GM10248 (cell line): ENCODE measurements at regions not wholly inside any gene's neighbourhood (a gene's known extent, or its start where the extent isn't known, plus 50 kb on each side); places are given as distances from the start of the nearest gene placed in this dataset.

ENCODE experiments used
- CTCF ChIA-PET: fragments of 300-600 bp; sonication (Branson Sonifier 250); formaldehyde crosslinking; extraction: SDS; loops from one replicate; lab custom pipeline; 2021; ENCODE audit warnings: antibody characterized with exemption; lab: Yijun Ruan, JAX
- POLR2A ChIA-PET: fragments of 350-650 bp; sonication (Branson Sonifier 250); formaldehyde crosslinking; extraction: SDS; loops from one replicate; lab custom pipeline; 2020; ENCODE audit warnings: antibody characterized with exemption; lab: Yijun Ruan, JAX
- DNase-seq: peaks from one replicate; pipeline ENCODE4 v3.0.0; 2012; ENCODE audit errors: extremely low spot score
- CTCF ChIP-seq: IDR thresholded peaks from 2 replicates; pipeline ENCODE4 v1.5.1; 2012; ENCODE audit warnings: mild to moderate bottlenecking, low read depth; ENCODE audit errors: extremely low read depth, missing control alignments, control extremely low read depth

DNA sequence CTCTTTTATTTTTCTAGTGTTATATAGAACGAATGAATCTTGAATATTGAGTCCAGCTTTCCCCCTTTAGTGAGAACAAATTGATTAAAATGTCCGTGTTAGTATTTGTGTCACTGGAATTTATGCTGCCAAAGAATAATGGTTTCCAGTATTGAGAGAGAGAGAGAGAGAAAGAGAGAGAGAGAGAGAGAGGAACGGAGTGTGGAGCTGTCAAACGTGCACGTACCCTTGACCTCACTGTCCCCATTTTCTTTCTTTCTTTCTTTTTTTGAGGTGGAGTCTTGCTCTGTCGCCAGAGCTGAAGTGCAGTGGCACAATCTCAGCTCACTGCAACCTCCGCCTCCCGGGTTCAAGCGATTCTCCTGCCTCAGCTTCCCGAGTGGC is 70.9 kb upstream of the GREM2 start:
- ChIA-PET POLR2A (no interaction called here), CTCF (interaction anchor here (0.7 kb wide), 1 partner anchor 9 kb away, joined by 3 read pairs; no protein-coding TSS in a partner anchor)
- TF ChIP-seq CTCF: no peak
- no peak for DNase-seq

GRCh38 chr1:240682166-240682858 is 70.4 kb upstream of the GREM2 start:
- TF ChIP-seq CTCF: no peak
- no peak for DNase-seq
- ChIA-PET CTCF (no interaction called here), POLR2A (no interaction called here)

- ChIA-PET POLR2A (no interaction called here), CTCF (interaction anchor here (1.1 kb wide), 1 partner anchor 27 kb away, joined by 3 read pairs; no protein-coding TSS in a partner anchor)
- DNase-seq: no peak
- TF ChIP-seq CTCF: no peak
Measured at GRCh38 chr1:240672132-240672811, 60.3 kb upstream of the GREM2 start.

DNA sequence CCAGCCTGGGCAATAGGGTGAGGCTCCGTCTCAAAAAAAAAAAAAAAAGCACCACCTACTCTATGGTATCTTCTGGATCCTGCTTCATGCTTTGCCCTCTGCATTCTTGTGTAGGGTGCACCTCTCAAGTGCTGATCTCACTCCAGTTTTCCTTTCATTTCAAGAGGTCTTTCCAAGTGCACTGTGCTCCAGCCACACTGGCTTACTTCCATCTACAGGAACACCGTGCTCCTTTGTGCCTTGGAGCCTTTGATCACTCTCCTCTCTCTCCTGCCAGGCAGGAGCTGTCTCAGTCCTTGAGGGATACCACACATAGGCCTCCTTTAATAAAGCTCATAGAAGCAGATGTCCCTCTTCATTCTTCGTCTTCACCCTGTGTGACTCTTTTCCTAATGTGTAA is 55.4 kb upstream of the GREM2 start:
- ChIA-PET POLR2A (no interaction called here), CTCF (no interaction called here)
- no peak for TF ChIP-seq CTCF
- DNase-seq: no peak

DNA sequence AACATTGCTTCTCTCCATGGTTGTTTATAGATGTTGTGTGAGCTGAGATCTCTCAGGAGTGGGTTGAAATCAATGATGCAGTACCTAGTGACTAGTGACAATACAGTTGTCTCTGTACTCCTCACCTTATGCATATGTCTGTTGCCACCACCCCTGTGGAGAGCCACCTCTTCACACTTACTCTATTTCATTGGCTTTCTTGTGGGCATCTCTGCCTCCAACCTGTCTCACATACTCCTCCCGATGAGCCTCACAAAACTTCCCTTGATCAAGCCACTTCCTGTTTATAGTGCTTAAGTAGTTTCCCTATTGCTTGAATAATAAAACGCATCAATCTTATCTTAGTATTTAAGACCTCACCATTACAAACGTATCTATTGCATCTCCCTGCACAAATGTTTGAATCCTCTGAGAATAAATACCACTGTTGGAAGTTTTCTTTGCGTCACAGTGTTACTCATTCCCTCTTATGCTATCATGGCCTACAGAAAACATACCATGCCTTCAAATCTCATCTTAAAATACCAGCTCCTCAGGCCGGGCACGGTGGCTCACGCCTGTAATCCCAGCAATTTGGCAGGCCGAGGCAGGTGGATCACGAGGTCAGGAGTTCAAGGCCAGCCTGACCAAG is 54.7 kb upstream of the GREM2 start:
- ChIA-PET POLR2A (no interaction called here), CTCF (no interaction called here)
- no peak for TF ChIP-seq CTCF
- DNase-seq: no peak

GRCh38 chr1:240663169-240663879 is 51.4 kb upstream of the GREM2 start:
- ChIA-PET CTCF (no interaction called here), POLR2A (no interaction called here)
- no peak for TF ChIP-seq CTCF

More at GRCh38 chr1:240663169-240663879, 51.4 kb upstream of the GREM2 start:
- DNase-seq: no peak
